Stomach (tissue), 4 donors: ENCODE measurements at regions not wholly inside any gene's neighbourhood (a gene's known extent, or its start where the extent isn't known, plus 50 kb on each side); places are given as distances from the start of the nearest gene placed in this dataset.

Experiments used
- CTCF ChIP-seq, 7 experiments: fragments of 450-650 bp in 4 of 7; fragments of 200-600 bp in 3 of 7; sonication (generic) in 3 of 7; IDR thresholded peaks; one replicate each; pipeline ENCODE4 v1.5.1; 2016 to 2019; ENCODE audit warnings: antibody characterized with exemption in 7 of 7, control low read depth in 2 of 7, mild to moderate bottlenecking in 1 of 7
- POLR2AphosphoS5 ChIP-seq, 3 donors: sonication (generic); formaldehyde crosslinking; IDR thresholded peaks; one replicate each; pipeline ENCODE4 v1.6.1; 2016; ENCODE audit warnings: antibody characterized with exemption in 3 of 3

- TF ChIP-seq CTCF (IDR thresholded peaks at IDR 0.05) (no peak), POLR2AphosphoS5 (IDR thresholded peaks at IDR 0.05) (no peak)
These were observed 189.5 kb upstream of the ASIC2 start for GRCh38 chr17:33482636-33483035.
